GM12873 (cell line): ENCODE measurements at regions not wholly inside any gene's neighbourhood (a gene's known extent, or its start where the extent isn't known, plus 50 kb on each side); places are given as distances from the start of the nearest gene placed in this dataset.

Experiments
- CTCF ChIP-seq: IDR thresholded peaks from 2 replicates; pipeline ENCODE4 v1.5.1; 2012; ENCODE audit warnings: low read depth, mild to moderate bottlenecking, moderate library complexity, low read length, control low read depth; ENCODE audit not compliant: insufficient read depth; ENCODE audit errors: missing control alignments

- no peak for TF ChIP-seq CTCF
Measured at GRCh38 chr5:111587728-111588127, 75.4 kb upstream of the STARD4 start.

- no peak for TF ChIP-seq CTCF
Measured at GRCh38 chr5:111585946-111586345, 73.6 kb upstream of the STARD4 start.

- TF ChIP-seq CTCF, result no peak
Measured at GRCh38 chr5:111585291-111585690, 73.0 kb upstream of the STARD4 start.

GRCh38 chr5:111584651-111585050, 72.3 kb upstream of the STARD4 start:
- no peak for TF ChIP-seq CTCF

GRCh38 chr5:111583758-111584203, 71.4 kb upstream of the STARD4 start:
- no peak for TF ChIP-seq CTCF

- no peak for TF ChIP-seq CTCF
Measured at GRCh38 chr5:111582993-111583601, 70.8 kb upstream of the STARD4 start.

GRCh38 chr5:111582451-111582850, 70.1 kb upstream of the STARD4 start:
- TF ChIP-seq CTCF, result no peak
